Smooth muscle cell of the brain vasculature (primary cell): ENCODE measurements at regions not wholly inside any gene's neighbourhood (a gene's known extent, or its start where the extent isn't known, plus 50 kb on each side); places are given as distances from the start of the nearest gene placed in this dataset.
"Not testable (repeated sequence)": the region's sequence is repeated elsewhere in the genome, so short reads cannot be mapped to it uniquely, and the experiment has no call there.

Experiments
- DNase-seq: peaks from one replicate; pipeline ENCODE4 v3.0.0-alpha.2; 2012; ENCODE audit warnings: low read depth, low spot score

- DNase-seq = no peak
Observed at GRCh38 chr2:140178234-140178633, 1398.0 kb upstream of the NXPH2 start.

GRCh38 chr2:140177086-140177485 lies 1396.9 kb upstream of the NXPH2 start:
- no peak for DNase-seq

- no peak for DNase-seq
Observed at GRCh38 chr2:140173790-140174189, 1393.6 kb upstream of the NXPH2 start.

- DNase-seq = no peak
Observed at GRCh38 chr2:140164449-140164848, 1384.3 kb upstream of the NXPH2 start.

GRCh38 chr2:140158259-140158658 lies 1378.1 kb upstream of the NXPH2 start:
- DNase-seq = no peak

- DNase-seq = no peak
Observed at GRCh38 chr2:140157816-140158215, 1377.6 kb upstream of the NXPH2 start.

GRCh38 chr2:140154706-140155105 lies 1374.5 kb upstream of the NXPH2 start:
- DNase-seq = no peak

GRCh38 chr2:140154271-140154670 lies 1374.1 kb upstream of the NXPH2 start:
- DNase-seq = no peak

GRCh38 chr2:140144611-140145010 lies 1364.4 kb upstream of the NXPH2 start:
- no peak for DNase-seq

GRCh38 chr2:140138736-140139135 lies 1358.5 kb upstream of the NXPH2 start:
- no peak for DNase-seq

GRCh38 chr2:140136861-140137260 lies 1356.7 kb upstream of the NXPH2 start:
- DNase-seq = no peak

GRCh38 chr2:140136366-140136765 lies 1356.2 kb upstream of the NXPH2 start:
- DNase-seq = no peak

GRCh38 chr2:140128909-140129308 lies 1348.7 kb upstream of the NXPH2 start:
- no peak for DNase-seq

- DNase-seq = peak; percentile 40
Observed at GRCh38 chr2:140122001-140122400, 1341.8 kb upstream of the NXPH2 start.

- no peak for DNase-seq
Observed at GRCh38 chr2:140117386-140117785, 1337.2 kb upstream of the NXPH2 start.

GRCh38 chr2:140108706-140109475 lies 1328.7 kb upstream of the NXPH2 start:
- no peak for DNase-seq

GRCh38 chr2:140091926-140092325 lies 1311.7 kb upstream of the NXPH2 start:
- no peak for DNase-seq

GRCh38 chr2:140086964-140087363 lies 1306.8 kb upstream of the NXPH2 start:
- DNase-seq = no peak

- DNase-seq = no peak
Observed at GRCh38 chr2:140085674-140086073, 1305.5 kb upstream of the NXPH2 start.

- DNase-seq = no peak
Observed at GRCh38 chr2:140079038-140079437, 1298.8 kb upstream of the NXPH2 start.

- DNase-seq = no peak
Observed at GRCh38 chr2:140076164-140076563, 1296.0 kb upstream of the NXPH2 start.

GRCh38 chr2:140073763-140074162 lies 1293.6 kb upstream of the NXPH2 start:
- not testable (repeated sequence) for DNase-seq

GRCh38 chr2:140067661-140068060 lies 1287.5 kb upstream of the NXPH2 start:
- no peak for DNase-seq

GRCh38 chr2:140064243-140064642 lies 1284.1 kb upstream of the NXPH2 start:
- no peak for DNase-seq
